Activated T-helper 1 cell treated with anti-CD3 and anti-CD28 coated beads, Interleukin-2, amount 50 U/mL, for 16 hours (primary cell): ENCODE measurements at regions not wholly inside any gene's neighbourhood (a gene's known extent, or its start where the extent isn't known, plus 50 kb on each side); places are given as distances from the start of the nearest gene placed in this dataset.
"Not testable (repeated sequence)": the region's sequence is repeated elsewhere in the genome, so short reads cannot be mapped to it uniquely, and the experiment has no call there.

Source experiments
- DNase-seq, 2 donors: peaks; one replicate each; pipeline ENCODE4 v3.0.0-alpha.2; 2020; ENCODE audit warnings: low read depth in 1 of 2, low spot score in 1 of 2

DNA sequence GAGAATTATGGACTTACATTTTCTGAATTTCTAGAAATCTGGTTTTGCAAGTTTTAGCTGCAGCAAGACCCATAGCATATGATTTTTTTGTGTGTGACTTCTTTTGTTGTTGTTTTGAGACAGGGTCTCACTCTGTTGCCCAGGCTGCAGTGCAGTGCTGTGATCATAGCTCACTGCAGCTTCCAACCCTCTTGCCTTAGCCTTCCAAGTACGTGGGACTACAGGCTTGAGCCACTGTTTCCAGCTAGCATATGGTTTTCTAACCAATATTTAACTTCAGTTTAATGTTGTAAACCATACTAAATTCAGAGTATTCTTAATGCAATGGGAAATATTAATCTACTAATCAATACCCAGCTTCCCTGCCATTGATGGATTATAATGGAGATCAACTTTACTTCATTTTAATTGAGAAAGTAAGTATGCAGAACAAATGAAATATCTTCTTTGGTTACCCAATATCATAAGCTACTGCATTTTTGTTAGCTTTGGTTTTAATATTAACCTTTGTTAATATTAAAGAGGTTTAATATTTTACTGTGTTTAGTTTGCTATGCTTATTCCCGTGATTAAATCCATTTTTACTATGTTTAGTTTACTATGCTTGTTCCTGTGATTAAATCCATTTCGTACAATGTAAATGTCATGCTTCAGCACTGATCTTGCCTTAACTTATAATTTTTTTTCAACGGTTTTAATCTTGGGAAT is 273.4 kb upstream of the TMEFF2 start:
- no peak for DNase-seq

- no peak for DNase-seq
Measured at GRCh38 chr2:192465141-192465540, 270.4 kb upstream of the TMEFF2 start.

- DNase-seq: no peak
Measured at GRCh38 chr2:192459422-192459821, 264.7 kb upstream of the TMEFF2 start.

GRCh38 chr2:192448881-192449280 is 254.1 kb upstream of the TMEFF2 start:
- DNase-seq: no peak

DNA sequence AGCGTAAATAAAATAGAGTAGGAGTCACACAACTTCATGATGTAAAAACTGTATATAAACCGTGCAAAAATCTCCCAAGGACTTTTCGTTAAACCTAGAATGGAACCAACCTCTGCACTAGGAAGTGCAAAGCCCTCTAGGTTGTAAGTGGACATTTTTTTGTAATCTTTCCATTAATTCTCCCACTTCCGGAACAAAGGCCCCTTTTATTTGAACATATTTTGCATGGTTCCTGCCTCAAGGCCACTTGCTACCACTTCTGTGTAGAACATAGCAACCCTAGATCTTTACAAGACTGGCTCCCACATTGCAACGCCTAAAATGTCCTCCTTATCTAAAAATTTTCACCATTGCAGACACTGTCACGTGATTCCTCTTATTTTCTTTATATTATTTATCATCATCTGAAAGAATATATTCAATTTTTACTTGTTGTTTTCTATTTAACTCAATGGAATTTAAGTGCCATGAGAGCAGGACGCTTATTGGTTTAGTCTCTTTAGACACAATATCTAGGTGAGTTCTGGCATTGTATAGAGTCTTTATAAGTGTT is 249.6 kb upstream of the TMEFF2 start:
- no peak for DNase-seq

GRCh38 chr2:192443831-192444230 is 249.1 kb upstream of the TMEFF2 start:
- no peak for DNase-seq

- DNase-seq: no peak
Measured at GRCh38 chr2:192438239-192438638, 243.5 kb upstream of the TMEFF2 start.

- DNase-seq: no peak
Measured at GRCh38 chr2:192437653-192438052, 242.9 kb upstream of the TMEFF2 start.

DNA sequence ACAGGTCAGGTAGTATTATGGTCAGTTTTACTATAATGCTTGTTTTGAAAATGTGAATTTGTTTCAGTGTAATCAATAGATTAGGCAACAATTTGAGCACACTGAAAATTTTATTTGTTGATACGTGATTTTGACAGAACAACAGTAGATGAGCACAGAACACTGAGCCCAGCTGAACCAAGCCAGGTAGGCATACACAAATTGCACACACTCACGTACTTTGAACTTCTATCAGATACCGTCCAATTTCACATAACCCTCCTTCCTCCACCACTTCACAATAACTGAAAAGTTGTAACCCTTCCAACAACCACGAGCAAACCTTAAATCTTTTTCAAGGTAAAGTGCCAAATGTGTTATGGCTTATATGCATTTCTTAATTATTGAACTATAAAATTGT is 229.5 kb upstream of the TMEFF2 start:
- DNase-seq: no peak

DNA sequence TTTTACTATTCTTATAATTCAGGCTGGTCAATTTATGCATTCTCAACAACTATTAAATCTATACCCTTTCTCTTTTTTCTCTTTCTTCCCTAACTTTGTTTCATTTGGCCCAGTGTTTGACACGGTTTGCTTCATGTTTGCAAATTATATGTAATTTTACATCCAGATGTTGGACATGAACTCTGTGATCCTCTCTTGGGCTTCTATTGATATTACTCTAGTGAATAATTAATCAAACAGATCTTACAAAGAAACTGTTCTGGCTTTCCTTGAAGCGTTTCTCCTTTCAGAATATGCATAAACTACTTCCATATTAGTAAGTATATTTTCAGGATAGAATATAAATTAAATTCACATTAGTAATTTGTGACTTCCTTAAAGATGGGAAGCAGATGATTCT is 225.1 kb upstream of the TMEFF2 start:
- no peak for DNase-seq

DNA sequence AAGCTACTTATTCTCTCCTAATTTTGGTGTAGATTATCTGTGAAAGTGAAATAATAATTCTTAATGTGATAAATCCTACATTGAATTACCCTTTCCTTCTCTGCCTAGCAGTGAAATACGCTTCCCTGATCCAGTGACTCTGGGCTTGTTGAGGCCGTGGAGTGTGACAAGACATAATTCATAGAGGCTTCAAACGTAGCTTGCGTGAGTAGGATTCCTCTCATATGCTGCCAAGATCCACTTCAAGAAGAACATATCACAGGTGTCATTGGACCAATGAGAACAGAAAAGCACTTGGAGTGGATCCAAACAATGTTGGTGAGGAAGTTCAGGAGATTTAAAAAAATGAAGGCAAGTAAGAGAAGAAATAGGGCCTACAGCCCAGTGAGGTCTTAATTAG is 221.3 kb upstream of the TMEFF2 start:
- DNase-seq: no peak

- no peak for DNase-seq
Measured at GRCh38 chr2:192414794-192415193, 220.1 kb upstream of the TMEFF2 start.

DNA sequence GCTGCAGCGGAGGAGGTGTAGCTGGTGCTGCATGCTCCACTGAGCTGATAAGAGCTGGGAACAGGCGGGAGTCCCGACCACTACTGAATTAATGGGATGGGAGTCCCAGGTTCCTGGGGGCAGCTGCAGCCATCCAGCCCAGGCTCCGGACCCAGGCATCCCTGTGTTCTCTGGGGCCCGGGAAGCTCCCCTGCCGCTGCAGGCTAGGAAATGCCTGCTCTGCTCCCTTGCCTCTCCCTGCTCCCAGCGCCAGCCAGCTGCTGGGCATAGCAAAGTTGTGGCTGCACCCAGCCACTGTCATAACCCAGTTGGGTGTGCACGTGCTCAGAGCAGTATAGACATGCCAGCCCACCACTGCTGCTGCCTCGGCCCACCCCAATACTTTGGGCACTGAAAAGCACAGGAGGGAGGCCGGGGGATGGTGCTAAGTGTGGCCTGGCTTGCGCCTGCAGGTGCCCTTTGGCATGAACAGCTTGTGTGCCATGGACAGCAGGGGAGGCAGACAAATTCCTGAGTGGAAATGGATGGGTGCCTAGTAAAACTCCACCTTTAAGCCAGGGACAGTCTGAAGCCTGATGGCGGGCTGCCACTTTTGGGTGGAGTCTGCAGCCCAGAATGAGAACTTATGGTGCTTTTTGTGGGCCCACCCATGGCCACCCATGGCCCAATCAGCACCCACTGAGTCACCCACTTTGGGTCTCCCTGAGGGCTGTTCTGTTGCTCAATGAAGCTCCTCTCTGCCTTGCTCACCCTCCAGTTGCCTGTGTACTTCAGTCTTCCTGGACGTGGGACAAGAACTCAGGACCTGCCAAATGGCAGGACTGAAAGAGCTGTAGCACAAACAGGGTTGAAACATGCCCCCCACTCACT is 219.3 kb upstream of the TMEFF2 start:
- no peak for DNase-seq

- not testable (repeated sequence) for DNase-seq
Measured at GRCh38 chr2:192412866-192413265, 218.1 kb upstream of the TMEFF2 start.

DNA sequence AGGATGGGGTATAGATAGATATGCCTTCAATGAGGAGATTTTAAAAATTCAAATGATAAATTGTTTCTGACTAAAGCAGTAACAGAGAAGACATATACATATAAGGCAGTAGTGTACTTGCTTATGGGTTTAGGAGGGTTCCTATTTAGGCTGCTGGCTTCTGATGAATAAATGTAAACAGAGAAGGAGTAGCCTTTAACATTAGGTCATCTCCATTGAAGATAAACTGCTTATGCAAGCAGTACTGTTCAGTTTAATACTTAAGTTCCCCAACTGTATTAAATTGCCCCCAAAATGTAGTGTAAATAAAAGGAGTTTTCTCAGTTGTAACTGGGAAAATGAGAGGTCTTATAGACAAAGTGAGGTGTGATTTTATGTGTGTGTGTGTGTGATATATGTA is 217.7 kb upstream of the TMEFF2 start:
- DNase-seq: no peak

DNA sequence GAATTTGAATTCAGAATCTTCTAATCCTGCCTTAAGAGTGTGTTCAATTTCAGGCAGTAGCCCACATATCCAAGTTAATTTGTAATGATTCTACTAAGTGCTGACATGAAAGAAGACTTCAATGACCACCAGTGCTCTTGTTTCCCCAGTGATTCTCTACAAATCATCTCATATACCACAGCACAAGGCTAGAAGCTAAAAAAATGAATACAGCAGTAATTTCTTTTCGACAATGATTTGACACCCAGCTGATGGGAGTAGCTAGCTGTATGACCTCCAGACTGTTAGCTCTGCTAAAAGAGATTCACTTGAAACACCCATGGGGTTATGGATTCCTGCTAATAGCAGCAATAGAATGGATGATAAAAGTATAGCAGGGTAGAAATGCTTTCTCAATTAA is 217.0 kb upstream of the TMEFF2 start:
- no peak for DNase-seq

GRCh38 chr2:192410319-192410718 is 215.6 kb upstream of the TMEFF2 start:
- no peak for DNase-seq

DNA sequence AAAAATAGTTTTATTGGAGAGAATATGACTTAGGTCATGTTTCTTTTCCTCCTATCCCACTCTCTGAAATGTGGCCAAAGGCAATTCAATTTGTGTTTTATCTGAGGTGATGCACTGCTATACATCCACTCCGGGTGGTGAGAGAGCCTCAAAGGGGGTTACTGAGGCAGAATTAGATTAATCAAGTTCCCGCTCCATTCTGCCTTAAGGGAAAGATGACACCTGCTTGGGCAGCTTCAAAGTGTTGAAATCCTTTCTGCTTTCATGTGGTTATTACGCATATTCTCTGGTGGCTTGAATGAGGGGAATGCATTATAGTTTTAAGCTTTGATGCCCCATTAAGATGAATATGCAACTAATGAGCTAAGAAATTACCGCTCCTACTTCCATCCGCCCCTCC is 213.0 kb upstream of the TMEFF2 start:
- no peak for DNase-seq

DNA sequence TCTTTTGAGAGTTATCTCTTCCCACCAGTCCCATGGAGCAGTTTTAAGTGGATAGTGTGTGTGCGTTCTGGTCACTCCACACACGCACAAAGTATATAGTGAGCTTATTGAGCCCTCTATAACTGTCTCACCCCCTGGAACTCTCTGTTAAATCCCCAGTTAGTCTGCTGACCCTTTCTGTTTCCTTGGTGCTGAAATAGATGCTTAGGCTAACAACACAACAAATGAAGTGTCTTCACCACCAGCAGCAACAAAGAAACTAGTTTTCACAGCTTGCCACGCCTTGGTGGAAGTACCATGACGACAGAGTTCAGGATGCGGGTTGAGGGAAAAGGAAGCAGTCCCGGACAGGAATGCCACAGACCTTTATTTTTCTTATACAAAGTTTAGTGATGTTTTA is 203.5 kb upstream of the TMEFF2 start:
- DNase-seq: no peak

GRCh38 chr2:192394605-192395004 is 199.9 kb upstream of the TMEFF2 start:
- DNase-seq: no peak

DNA sequence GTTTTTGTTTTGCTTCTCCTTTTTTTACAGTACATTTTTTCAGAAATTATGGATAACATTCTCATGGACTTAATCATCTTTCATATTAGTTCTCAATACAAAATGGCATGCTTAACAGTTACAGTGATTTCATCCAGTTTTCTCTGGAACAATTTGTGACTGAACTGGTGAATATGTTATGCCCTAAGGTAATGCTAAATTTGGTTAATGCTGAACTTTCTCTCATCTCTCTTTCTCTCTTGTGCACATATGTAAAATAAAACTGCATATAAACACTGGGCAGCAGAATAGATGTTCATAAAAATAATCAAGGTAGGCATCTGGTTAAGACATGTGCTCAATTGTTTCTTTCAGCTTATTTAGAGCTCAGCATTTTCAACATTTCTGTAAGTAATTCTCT is 196.3 kb upstream of the TMEFF2 start:
- DNase-seq: no peak

- DNase-seq: no peak
Measured at GRCh38 chr2:192390401-192390800, 195.7 kb upstream of the TMEFF2 start.
